HepG2 (cell line): ENCODE measurements at regions not wholly inside any gene's neighbourhood (a gene's known extent, or its start where the extent isn't known, plus 50 kb on each side); places are given as distances from the start of the nearest gene placed in this dataset.

Source experiments
- ATF3 ChIP-seq: sonication (generic); formaldehyde crosslinking; IDR thresholded peaks from 2 replicates; pipeline ENCODE4 v1.4.0; 2020; ENCODE audit warnings: missing genetic modification reagents
- GABPA ChIP-seq, 2 experiments: IDR thresholded peaks; 2 replicates each; pipeline ENCODE4 v1.6.1; 2011 to 2016; ENCODE audit warnings: low read depth in 2 of 2, low read length in 1 of 2, missing biosample characterization in 1 of 2, missing genetic modification characterization in 1 of 2
- HMG20A ChIP-seq: IDR thresholded peaks from 2 replicates; pipeline ENCODE4 v1.6.1; 2016; ENCODE audit warnings: borderline replicate concordance
- TF ChIP-seq, protein P1 (sequence below): sonication (generic); formaldehyde crosslinking; IDR thresholded peaks from 2 replicates; pipeline ENCODE4 v1.5.0; 2020; ENCODE audit warnings: mild to moderate bottlenecking, missing genetic modification reagents, moderate library complexity

- TF ChIP-seq, protein P1, sequence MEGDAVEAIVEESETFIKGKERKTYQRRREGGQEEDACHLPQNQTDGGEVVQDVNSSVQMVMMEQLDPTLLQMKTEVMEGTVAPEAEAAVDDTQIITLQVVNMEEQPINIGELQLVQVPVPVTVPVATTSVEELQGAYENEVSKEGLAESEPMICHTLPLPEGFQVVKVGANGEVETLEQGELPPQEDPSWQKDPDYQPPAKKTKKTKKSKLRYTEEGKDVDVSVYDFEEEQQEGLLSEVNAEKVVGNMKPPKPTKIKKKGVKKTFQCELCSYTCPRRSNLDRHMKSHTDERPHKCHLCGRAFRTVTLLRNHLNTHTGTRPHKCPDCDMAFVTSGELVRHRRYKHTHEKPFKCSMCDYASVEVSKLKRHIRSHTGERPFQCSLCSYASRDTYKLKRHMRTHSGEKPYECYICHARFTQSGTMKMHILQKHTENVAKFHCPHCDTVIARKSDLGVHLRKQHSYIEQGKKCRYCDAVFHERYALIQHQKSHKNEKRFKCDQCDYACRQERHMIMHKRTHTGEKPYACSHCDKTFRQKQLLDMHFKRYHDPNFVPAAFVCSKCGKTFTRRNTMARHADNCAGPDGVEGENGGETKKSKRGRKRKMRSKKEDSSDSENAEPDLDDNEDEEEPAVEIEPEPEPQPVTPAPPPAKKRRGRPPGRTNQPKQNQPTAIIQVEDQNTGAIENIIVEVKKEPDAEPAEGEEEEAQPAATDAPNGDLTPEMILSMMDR (CRISPR knock-in tag): no peak
- TF ChIP-seq GABPA (IDR thresholded peaks at IDR 0.05; ENCODE audit: low read depth, low read length) (no peak), GABPA (CRISPR knock-in tag; IDR thresholded peaks at IDR 0.05; ENCODE audit: low read depth) (no peak), ATF3 (CRISPR knock-in tag) (no peak), HMG20A (CRISPR knock-in tag) (no peak)
These were observed 379.3 kb upstream of the POM121L12 start for GRCh38 chr7:52656098-52656497.
